ENCODE measurements at regions not wholly inside any gene's neighbourhood (a gene's known extent, or its start where the extent isn't known, plus 50 kb on each side); places are given as distances from the start of the nearest gene placed in this dataset.

- no peak for DNase-seq
Measured at GRCh38 chr3:23665741-23666140, 140.0 kb upstream of the UBE2E1 start.

- DNase-seq, result no peak
Measured at GRCh38 chr3:23666818-23667217, 138.9 kb upstream of the UBE2E1 start.

- no peak for DNase-seq
Measured at GRCh38 chr3:23667536-23668429, 138.0 kb upstream of the UBE2E1 start.

GRCh38 chr3:23668430-23668904, 137.3 kb upstream of the UBE2E1 start:
- DNase-seq, result no peak

GRCh38 chr3:23669541-23670255, 136.1 kb upstream of the UBE2E1 start:
- DNase-seq, result no peak

GRCh38 chr3:23671851-23672589, 133.7 kb upstream of the UBE2E1 start:
- DNase-seq, result peak in 1 of 2 experiments; percentile 24

- no peak for DNase-seq
Measured at GRCh38 chr3:23672628-23673027, 133.1 kb upstream of the UBE2E1 start.

- DNase-seq, result no peak
Measured at GRCh38 chr3:23675010-23675409, 130.7 kb upstream of the UBE2E1 start.

GRCh38 chr3:23676093-23676492, 129.7 kb upstream of the UBE2E1 start:
- no peak for DNase-seq

- no peak for DNase-seq
Measured at GRCh38 chr3:23682646-23683045, 123.1 kb upstream of the UBE2E1 start.

GRCh38 chr3:23685541-23686258, 120.1 kb upstream of the UBE2E1 start:
- DNase-seq, result peak; percentile 57 to 83

GRCh38 chr3:23686519-23686918, 119.2 kb upstream of the UBE2E1 start:
- no peak for DNase-seq

GRCh38 chr3:23691357-23691895, 114.3 kb upstream of the UBE2E1 start:
- DNase-seq, result no peak

- peak in 1 of 2 experiments; percentile 30 for DNase-seq
Measured at GRCh38 chr3:23696842-23697241, 108.9 kb upstream of the UBE2E1 start.

GRCh38 chr3:23697416-23697815, 108.3 kb upstream of the UBE2E1 start:
- peak; percentile 12 to 66 for DNase-seq

- DNase-seq, result no peak
Measured at GRCh38 chr3:23698652-23699313, 107.0 kb upstream of the UBE2E1 start.

- DNase-seq, result no peak
Measured at GRCh38 chr3:23700616-23701015, 105.1 kb upstream of the UBE2E1 start.

- DNase-seq, result no peak
Measured at GRCh38 chr3:23701716-23702597, 103.8 kb upstream of the UBE2E1 start.

GRCh38 chr3:23704298-23704697, 101.5 kb upstream of the UBE2E1 start:
- no peak for DNase-seq

- DNase-seq, result no peak
Measured at GRCh38 chr3:23706111-23706510, 99.6 kb upstream of the UBE2E1 start.

- no peak for DNase-seq
Measured at GRCh38 chr3:23709987-23710386, 95.8 kb upstream of the UBE2E1 start.
